ENCODE measurements at regions not wholly inside any gene's neighbourhood (a gene's known extent, or its start where the extent isn't known, plus 50 kb on each side); places are given as distances from the start of the nearest gene placed in this dataset.

- Histone ChIP-seq H3K9me3 (ENCODE audit: insufficient read depth, low read length) (no peaks in the 10 kb centered on the region), H3K4me2 (ENCODE audit: low read length) (no peak overlapping the region), H3K27ac (ENCODE audit: low read length) (no peak overlapping the region), H3K4me3 (ENCODE audit: low read length) (no peak overlapping the region), H3K27me3 (ENCODE audit: low read depth, low read length) (no peaks in the 10 kb centered on the region), H3K79me2 (ENCODE audit: low read length) (no peaks in the 10 kb centered on the region), H3K36me3 (replicated peaks; ENCODE audit: low read depth, low read length) (no peaks in the 10 kb centered on the region), H4K20me1 (ENCODE audit: insufficient read depth, low read length) (no peaks in the 10 kb centered on the region), H2AFZ (ENCODE audit: low read depth, low read length) (no peak overlapping the region), H3K9ac (ENCODE audit: low read length) (no peak overlapping the region), H3K4me1 (ENCODE audit: low read length) (no peaks in the 10 kb centered on the region)
- no peak for TF ChIP-seq EZH2phosphoT487 (IDR thresholded peaks at IDR 0.05; ENCODE audit: low read depth)
- no peak for TF ChIP-seq CTCF (IDR thresholded peaks at IDR 0.05; ENCODE audit: low read depth, low read length)
Observed at GRCh38 chr1:63135174-63135512, 187.2 kb upstream of the FOXD3 start.

GRCh38 chr1:63135801-63136200 lies 186.6 kb upstream of the FOXD3 start:
- Histone ChIP-seq H3K9ac (ENCODE audit: low read length) (no peak overlapping the region), H2AFZ (ENCODE audit: low read depth, low read length) (no peak overlapping the region), H3K4me3 (ENCODE audit: low read length) (no peak overlapping the region), H3K79me2 (ENCODE audit: low read length) (no peaks in the 10 kb centered on the region), H3K36me3 (replicated peaks; ENCODE audit: low read depth, low read length) (no peaks in the 10 kb centered on the region), H3K4me1 (ENCODE audit: low read length) (no peaks in the 10 kb centered on the region), H3K27ac (ENCODE audit: low read length) (no peak overlapping the region), H3K27me3 (ENCODE audit: low read depth, low read length) (no peaks in the 10 kb centered on the region), H3K4me2 (ENCODE audit: low read length) (no peak overlapping the region), H3K9me3 (ENCODE audit: insufficient read depth, low read length) (no peaks in the 10 kb centered on the region), H4K20me1 (ENCODE audit: insufficient read depth, low read length) (no peaks in the 10 kb centered on the region)
- TF ChIP-seq EZH2phosphoT487 (IDR thresholded peaks at IDR 0.05; ENCODE audit: low read depth) = no peak
- no peak for TF ChIP-seq CTCF (IDR thresholded peaks at IDR 0.05; ENCODE audit: low read depth, low read length)

GRCh38 chr1:63142001-63142400 lies 180.4 kb upstream of the FOXD3 start:
- Histone ChIP-seq H3K4me3 (ENCODE audit: low read length) (no peak overlapping the region), H4K20me1 (ENCODE audit: insufficient read depth, low read length) (no peaks in the 10 kb centered on the region), H2AFZ (ENCODE audit: low read depth, low read length) (no peak overlapping the region), H3K79me2 (ENCODE audit: low read length) (no peaks in the 10 kb centered on the region), H3K9ac (ENCODE audit: low read length) (no peak overlapping the region), H3K9me3 (ENCODE audit: insufficient read depth, low read length) (no peaks in the 10 kb centered on the region), H3K4me2 (ENCODE audit: low read length) (no peak overlapping the region), H3K4me1 (ENCODE audit: low read length) (no peaks in the 10 kb centered on the region), H3K36me3 (replicated peaks; ENCODE audit: low read depth, low read length) (no peaks in the 10 kb centered on the region), H3K27me3 (ENCODE audit: low read depth, low read length) (no peaks in the 10 kb centered on the region), H3K27ac (ENCODE audit: low read length) (no peak overlapping the region)
- TF ChIP-seq EZH2phosphoT487 (IDR thresholded peaks at IDR 0.05; ENCODE audit: low read depth) (no peak), CTCF (IDR thresholded peaks at IDR 0.05; ENCODE audit: low read depth, low read length) (no peak)

- no peak overlapping the region for H3K27ac ChIP-seq (ENCODE audit: low read length)
- no peak overlapping the region for H3K9ac ChIP-seq (ENCODE audit: low read length)
Observed at GRCh38 chr1:63143482-63143881, 178.9 kb upstream of the FOXD3 start.

More at GRCh38 chr1:63143482-63143881, 178.9 kb upstream of the FOXD3 start:
- no peaks in the 10 kb centered on the region for H3K36me3 ChIP-seq (replicated peaks; ENCODE audit: low read depth, low read length)
- H3K9me3 ChIP-seq (ENCODE audit: insufficient read depth, low read length) = no peaks in the 10 kb centered on the region
- H3K79me2 ChIP-seq (ENCODE audit: low read length) = no peaks in the 10 kb centered on the region
- no peak overlapping the region for H3K4me3 ChIP-seq (ENCODE audit: low read length)
- H3K4me1 ChIP-seq (ENCODE audit: low read length) = no peaks in the 10 kb centered on the region
- H4K20me1 ChIP-seq (ENCODE audit: insufficient read depth, low read length) = no peaks in the 10 kb centered on the region
- H3K27me3 ChIP-seq (ENCODE audit: low read depth, low read length) = no peaks in the 10 kb centered on the region
- H2AFZ ChIP-seq (ENCODE audit: low read depth, low read length) = no peak overlapping the region
- no peak overlapping the region for H3K4me2 ChIP-seq (ENCODE audit: low read length)
- TF ChIP-seq EZH2phosphoT487 (IDR thresholded peaks at IDR 0.05; ENCODE audit: low read depth) (no peak), CTCF (IDR thresholded peaks at IDR 0.05; ENCODE audit: low read depth, low read length) (peak; percentile 27)
